ENCODE measurements at regions not wholly inside any gene's neighbourhood (a gene's known extent, or its start where the extent isn't known, plus 50 kb on each side); places are given as distances from the start of the nearest gene placed in this dataset.

DNA sequence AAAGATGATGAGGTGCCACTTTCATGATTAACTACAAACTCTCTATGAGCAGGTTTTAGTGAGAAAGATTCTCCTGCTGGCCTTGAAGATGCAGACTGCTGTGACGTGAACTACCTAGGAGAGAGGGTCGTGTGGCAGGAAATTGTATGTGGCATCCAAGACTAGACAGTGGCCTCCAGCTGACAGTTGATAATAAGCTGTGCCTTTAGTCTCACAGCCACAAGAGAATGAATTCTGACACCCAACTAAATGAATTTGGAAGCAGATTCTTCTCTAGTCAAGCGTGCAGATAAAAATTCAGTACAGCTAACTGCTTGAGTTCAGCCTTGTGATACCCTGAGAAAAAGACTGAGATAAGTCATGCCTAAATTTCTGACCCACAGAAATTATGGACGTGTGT lies 169.0 kb upstream of the COL3A1 start:
- Histone ChIP-seq H3K27me3 (no peaks in the 10 kb centered on the region), H3K4me3 (no peak overlapping the region)
- TF ChIP-seq POLR2A (IDR thresholded peaks at IDR 0.05) = no peak
- TF ChIP-seq CTCF (IDR thresholded peaks at IDR 0.05) = no peak

GRCh38 chr2:188808947-188809355 lies 165.2 kb upstream of the COL3A1 start:
- TF ChIP-seq POLR2A (IDR thresholded peaks at IDR 0.05) (no peak), CTCF (IDR thresholded peaks at IDR 0.05) (no peak)
- Histone ChIP-seq H3K27ac (no peak overlapping the region), H3K4me1 (no peaks in the 10 kb centered on the region), H3K4me3 (no peak overlapping the region), H3K36me3 (no peaks in the 10 kb centered on the region), H3K9me3 (no peaks in the 10 kb centered on the region), H3K27me3 (no peaks in the 10 kb centered on the region)
- no peak for DNase-seq

More for the DNA sequence above, 169.0 kb upstream of the COL3A1 start:
- no peaks in the 10 kb centered on the region for H3K9me3 ChIP-seq
- no peak for DNase-seq
- no peaks in the 10 kb centered on the region for H3K36me3 ChIP-seq
- H3K27ac ChIP-seq = no peak overlapping the region
- no peaks in the 10 kb centered on the region for H3K4me1 ChIP-seq

- Histone ChIP-seq H3K36me3 (no peaks in the 10 kb centered on the region), H3K27ac (no peak overlapping the region), H3K27me3 (no peaks in the 10 kb centered on the region), H3K4me1 (no peaks in the 10 kb centered on the region), H3K4me3 (no peak overlapping the region), H3K9me3 (no peaks in the 10 kb centered on the region)
- no peak for DNase-seq
- no peak for TF ChIP-seq CTCF (IDR thresholded peaks at IDR 0.05)
- no peak for TF ChIP-seq POLR2A (IDR thresholded peaks at IDR 0.05)
Observed at GRCh38 chr2:188810586-188810985, 163.6 kb upstream of the COL3A1 start.

- no peaks in the 10 kb centered on the region for H3K9me3 ChIP-seq
- no peaks in the 10 kb centered on the region for H3K27me3 ChIP-seq
- no peak overlapping the region for H3K4me3 ChIP-seq
- no peak overlapping the region for H3K27ac ChIP-seq
- H3K4me1 ChIP-seq = no peaks in the 10 kb centered on the region
- TF ChIP-seq CTCF (IDR thresholded peaks at IDR 0.05) (no peak), POLR2A (IDR thresholded peaks at IDR 0.05) (no peak)
- H3K36me3 ChIP-seq = no peaks in the 10 kb centered on the region
- no peak for DNase-seq
Observed at GRCh38 chr2:188811522-188811921, 162.7 kb upstream of the COL3A1 start.

- Histone ChIP-seq H3K4me1 (no peaks in the 10 kb centered on the region), H3K4me3 (no peak overlapping the region), H3K36me3 (no peaks in the 10 kb centered on the region), H3K27me3 (no peaks in the 10 kb centered on the region), H3K9me3 (no peaks in the 10 kb centered on the region), H3K27ac (no peak overlapping the region)
- DNase-seq = no peak
- TF ChIP-seq POLR2A (IDR thresholded peaks at IDR 0.05) (no peak), CTCF (IDR thresholded peaks at IDR 0.05) (no peak)
Observed at GRCh38 chr2:188813315-188813714, 160.9 kb upstream of the COL3A1 start.

GRCh38 chr2:188813857-188814256 lies 160.3 kb upstream of the COL3A1 start:
- H3K4me3 ChIP-seq = no peak overlapping the region
- no peak for TF ChIP-seq POLR2A (IDR thresholded peaks at IDR 0.05)
- TF ChIP-seq CTCF (IDR thresholded peaks at IDR 0.05) = no peak
- no peaks in the 10 kb centered on the region for H3K9me3 ChIP-seq
- no peak overlapping the region for H3K27ac ChIP-seq
- no peaks in the 10 kb centered on the region for H3K36me3 ChIP-seq
- no peaks in the 10 kb centered on the region for H3K4me1 ChIP-seq
- H3K27me3 ChIP-seq = no peaks in the 10 kb centered on the region
- DNase-seq = no peak

Data from Peyer's patch (tissue), 4 donors.